ENCODE measurements at regions not wholly inside any gene's neighbourhood (a gene's known extent, or its start where the extent isn't known, plus 50 kb on each side); places are given as distances from the start of the nearest gene placed in this dataset.

DNA sequence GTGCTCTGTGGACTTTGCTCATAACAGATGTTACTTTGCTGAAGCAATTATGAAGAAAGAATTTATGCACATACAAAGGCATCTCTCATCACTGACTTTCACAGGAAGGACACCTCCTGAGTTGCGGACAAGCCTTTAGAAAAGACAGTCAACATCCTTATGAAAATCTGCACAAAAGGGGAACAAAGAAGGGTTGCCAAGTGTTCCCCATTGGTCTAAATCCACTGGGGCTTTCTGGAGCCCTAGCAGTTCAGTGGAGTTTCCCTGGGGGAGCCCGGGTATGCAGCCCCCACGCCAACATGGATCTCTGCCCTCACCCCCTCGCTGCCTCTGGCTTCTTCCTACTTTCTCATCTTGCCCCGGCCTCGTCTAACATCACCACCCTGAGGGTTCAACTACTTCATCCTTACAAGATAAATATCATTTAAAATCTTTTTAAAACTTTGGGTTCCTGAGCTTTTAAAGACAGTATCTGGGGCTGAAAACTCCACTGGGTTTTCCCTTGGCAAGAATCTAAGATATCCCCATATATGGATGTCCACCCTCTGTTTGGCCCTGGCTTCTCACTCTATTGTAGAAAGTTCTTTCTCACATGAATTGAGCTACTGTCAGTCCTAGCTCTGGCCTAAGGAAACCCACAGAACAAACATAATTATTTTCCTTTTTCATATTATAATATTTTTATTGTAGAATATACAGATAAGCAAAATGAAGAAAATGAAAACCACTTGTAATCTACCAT lies 207.9 kb upstream of the RGMA start:
- DNase-seq = no peak

GRCh38 chr15:93294896-93295295 lies 205.9 kb upstream of the RGMA start:
- no peak for DNase-seq

GRCh38 chr15:93294066-93294465 lies 205.1 kb upstream of the RGMA start:
- DNase-seq = no peak

DNA sequence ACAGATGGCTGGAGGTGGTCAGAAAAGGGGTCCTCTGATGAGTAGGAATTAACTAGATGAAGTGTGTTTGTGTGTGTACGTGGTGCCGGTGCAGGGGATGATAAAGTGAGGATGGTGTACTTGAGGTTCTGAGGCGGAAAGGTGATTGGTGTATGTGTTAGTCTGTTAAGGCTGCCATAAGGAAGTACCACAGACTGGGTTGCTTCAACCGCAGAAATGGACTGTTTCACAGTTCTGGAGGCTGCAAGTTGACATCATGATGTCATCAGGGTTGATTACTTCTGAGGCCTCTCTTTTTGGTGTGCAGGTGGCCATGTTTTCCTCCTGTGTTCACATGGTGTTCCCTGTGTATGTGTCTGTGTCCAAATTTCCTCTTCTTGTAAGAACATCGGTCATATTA lies 202.4 kb upstream of the RGMA start:
- no peak for DNase-seq

DNA sequence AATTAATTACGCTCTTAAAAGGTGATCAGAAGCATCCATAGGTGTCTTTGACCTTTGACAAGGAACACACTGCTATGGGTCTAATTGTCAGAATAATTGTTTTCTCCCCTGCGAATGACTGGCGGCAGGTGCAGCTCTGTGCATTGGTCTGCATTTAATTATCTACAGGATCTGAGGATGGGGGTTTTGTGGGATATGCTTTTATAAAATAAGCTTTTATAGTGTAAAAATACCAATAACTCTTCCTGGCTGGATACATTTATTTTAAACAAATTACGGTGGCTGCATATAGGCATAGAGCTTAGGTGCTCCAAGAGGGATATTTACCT lies 201.6 kb upstream of the RGMA start:
- no peak for DNase-seq

DNA sequence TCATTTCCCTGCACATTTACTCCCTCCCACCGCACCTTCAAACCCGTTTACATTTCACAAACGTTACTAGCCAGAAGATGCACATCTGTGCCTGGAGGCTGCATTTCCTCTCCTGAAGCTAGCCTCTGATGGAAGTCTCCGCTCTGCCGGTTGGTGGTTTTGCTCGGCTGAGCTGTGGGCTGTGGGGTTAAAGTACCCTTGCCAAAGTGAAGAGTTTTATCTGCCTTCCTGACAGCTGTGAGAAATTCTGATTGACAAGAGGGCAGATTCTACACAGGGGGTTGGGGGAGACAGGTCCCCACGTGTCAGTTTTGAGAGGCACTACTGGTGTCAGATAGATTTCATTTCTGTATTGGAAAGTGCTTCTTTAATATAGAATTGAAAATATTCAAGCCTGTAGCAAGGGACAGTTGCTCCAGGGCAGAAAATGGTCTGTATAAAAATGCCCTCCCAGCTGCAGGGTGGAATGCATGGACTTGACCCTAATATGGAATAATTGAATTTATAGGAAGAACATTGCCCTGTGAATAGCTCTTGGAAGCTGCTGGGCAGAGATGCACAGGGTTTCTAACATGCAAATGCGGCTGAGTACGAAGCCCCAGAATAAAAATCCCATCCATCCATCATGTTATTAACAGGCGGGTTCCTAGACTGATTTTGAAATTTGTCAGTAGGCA lies 201.1 kb upstream of the RGMA start:
- no peak for DNase-seq

DNA sequence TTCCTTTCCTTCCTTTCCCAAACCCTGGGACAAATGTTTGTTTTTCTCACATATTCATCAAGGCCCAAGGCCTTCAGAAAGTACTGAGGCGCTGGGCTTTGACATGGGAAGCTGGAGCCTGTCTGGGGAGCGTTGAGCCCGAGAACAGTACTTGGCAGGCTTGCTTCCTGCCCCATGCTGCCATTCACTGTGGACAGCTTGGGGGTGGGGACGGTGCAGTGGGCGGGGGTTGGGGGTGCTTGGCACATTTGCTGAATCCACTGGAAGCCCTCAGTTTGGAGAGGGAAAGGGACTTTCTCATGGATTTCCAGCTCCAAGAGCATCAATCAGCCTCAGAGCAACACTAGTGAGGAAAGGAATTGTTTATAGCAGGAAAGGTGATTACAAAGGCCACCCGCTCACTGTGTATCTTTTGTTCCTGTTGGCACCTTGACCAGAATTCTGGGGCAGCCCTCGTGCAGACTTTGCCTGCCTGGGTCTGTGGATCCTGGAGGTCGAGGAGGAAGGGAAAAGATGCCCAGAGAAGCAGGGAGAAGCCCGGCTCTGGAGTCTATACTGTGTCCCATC lies 199.8 kb upstream of the RGMA start:
- DNase-seq = no peak

DNA sequence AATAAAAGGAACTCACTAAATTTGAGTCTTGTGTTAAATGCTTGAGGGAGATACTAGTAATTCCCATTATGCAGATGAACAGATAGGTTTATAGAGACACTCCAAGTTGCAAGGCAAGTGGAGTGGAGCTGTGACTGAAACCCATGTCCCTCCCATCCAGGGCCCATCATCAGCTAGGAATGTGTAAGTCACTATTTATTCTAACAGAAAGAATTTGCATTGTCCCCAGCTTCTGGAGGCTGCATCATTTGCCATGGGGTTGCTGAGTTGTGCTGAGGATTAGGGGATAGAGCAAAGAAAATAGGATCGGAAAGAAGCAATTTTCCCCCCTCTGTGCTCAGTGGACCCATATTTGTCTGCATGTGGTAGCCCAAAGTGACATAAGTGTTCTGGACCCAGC lies 197.4 kb upstream of the RGMA start:
- DNase-seq = no peak

DNA sequence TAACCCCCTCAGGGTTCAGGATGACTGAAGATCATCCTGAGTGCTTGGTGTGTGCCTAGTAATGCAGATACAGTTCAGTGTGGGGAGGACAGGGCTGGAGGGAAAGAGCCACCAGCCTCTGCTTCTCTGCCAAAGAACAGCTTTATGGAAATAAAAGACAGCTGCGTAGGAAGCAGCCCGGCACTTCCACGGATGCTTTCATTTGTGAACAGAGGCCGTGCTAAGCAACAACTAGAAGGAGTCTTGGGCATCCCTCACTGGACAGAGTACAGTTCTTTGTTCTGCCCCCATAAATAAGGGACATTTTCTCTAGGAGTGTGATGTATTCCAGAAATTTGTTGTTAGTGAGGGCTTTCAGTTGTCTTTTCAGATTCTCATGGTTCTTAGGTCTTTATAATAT lies 194.8 kb upstream of the RGMA start:
- no peak for DNase-seq

DNA sequence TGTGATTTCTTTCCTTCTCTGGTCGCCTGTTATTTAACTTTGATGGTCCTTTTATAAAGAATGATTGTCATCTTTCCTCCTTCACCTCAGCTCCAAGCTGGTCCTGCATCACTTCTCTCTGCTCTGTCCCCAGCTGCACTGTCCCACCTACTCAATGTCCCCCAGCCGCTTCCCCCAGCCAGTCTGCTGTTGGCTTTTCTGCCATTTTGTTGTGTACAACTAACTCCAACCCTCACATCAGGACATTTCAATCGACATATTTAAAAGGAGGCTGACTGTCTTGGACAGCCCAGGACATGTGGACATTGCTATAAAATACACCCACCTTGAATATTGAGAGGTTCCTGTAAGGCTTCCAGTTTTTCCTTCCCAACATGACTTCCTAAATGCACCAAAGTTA lies 193.8 kb upstream of the RGMA start:
- DNase-seq = no peak

DNA sequence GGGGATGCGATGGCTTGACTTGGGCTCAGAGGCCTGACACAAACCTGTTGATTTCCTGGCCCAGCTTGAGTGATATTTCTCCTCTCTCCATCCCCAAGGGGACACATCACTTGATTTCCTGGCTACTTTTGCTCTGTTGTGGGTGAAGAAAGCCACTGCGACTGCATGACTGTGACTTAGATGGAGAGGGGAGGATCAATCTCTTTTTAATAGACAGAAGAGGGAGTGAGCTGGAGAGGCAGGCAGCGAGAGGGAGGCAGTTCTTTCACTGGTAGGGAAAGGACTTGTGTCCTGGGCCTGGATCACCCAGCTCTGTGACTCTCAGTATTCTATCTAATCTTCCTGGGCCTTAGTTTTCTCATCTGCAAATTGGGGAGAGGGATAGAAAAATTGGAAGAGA lies 189.8 kb upstream of the RGMA start:
- DNase-seq = no peak

DNA sequence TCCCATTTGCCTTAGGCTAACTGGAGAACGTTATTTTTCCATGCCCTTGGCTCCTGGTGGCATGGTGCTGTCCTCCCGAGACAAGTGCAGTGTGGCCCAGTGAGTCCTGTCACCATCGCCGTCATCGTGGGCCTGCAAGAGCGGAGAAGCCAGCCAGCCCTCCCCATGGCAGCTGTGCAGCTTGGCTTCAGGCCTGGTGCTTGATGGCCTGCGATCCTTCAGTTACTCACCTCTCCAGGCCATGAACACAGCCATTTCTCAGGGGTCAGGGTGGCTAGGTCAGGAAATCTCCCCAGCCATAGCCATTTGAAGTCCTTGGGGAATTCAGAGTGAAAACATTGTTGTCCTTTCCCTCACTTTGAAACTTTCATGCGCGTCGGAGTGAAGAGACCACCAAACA lies 189.0 kb upstream of the RGMA start:
- DNase-seq = no peak

DNA sequence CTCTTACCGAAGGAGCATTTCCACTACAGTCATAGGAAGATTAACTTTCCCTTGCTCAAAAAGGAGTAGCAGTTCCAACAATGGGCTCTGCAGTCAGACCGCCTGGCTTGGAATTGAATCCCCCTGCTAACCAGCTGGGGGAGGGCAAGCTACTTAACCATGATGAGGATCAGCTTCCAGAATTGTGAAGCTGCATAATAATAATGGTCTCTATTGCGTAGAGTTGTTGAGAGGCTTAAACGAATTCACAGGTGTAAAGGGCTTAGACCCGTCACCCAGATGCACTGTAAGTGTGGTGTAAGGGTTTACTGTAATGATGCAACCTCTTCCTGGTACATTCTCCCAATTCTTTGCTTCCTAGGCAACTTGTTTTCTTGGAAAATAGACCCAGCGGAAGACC lies 185.2 kb upstream of the RGMA start:
- no peak for DNase-seq

GRCh38 chr15:93271871-93272270 lies 182.9 kb upstream of the RGMA start:
- no peak for DNase-seq

DNA sequence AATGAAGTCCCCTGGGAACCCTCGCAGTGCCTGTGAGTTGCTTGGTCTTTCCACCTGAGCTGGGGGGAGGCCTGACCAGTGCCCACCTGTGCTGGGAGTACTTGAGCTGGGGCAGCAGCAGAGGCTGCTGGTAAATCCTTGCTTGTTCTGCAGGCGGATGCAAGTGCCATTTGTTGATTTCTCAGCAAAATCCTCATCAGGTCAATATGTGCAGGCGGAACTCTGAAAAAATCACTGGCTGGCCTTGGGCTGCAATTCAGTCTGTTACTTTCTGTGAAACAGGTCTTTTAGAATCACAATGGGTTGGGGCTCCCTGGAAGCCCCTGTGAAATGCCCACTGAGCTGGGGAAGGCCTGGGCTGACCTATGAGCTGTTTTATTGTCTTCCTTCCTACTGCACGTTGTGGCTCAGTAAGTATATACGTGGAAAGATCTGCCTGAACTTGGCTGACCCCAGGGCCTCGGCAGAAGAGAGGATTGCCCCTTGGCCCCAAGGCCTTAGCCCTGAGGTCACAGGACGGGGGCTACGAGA lies 182.0 kb upstream of the RGMA start:
- DNase-seq = no peak

DNA sequence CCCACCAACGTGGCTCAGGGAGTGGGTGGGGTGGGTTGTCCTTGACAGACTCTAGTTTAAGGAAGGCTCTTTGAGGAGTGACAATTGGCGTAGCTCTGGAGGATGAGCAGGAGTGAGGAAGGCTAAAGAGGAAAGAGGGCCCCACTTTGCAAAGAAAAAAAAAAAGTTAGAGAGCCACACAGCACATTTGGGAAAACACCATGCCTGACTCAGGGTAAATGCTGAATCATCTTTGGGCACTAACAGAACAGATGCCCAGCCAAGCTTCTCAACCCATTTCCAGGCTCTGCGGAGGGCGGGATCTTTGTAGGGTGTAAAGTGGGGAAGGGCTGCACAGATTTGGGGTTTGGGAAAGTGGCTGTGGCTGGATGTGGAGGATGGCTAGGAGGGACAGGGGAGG lies 179.1 kb upstream of the RGMA start:
- no peak for DNase-seq

- DNase-seq = no peak
Observed at GRCh38 chr15:93266291-93266690, 177.3 kb upstream of the RGMA start.

GRCh38 chr15:93265111-93265556 lies 176.1 kb upstream of the RGMA start:
- DNase-seq = no peak

- no peak for DNase-seq
Observed at GRCh38 chr15:93261845-93262244, 172.8 kb upstream of the RGMA start.

- DNase-seq = no peak
Observed at GRCh38 chr15:93257920-93258319, 168.9 kb upstream of the RGMA start.

DNA sequence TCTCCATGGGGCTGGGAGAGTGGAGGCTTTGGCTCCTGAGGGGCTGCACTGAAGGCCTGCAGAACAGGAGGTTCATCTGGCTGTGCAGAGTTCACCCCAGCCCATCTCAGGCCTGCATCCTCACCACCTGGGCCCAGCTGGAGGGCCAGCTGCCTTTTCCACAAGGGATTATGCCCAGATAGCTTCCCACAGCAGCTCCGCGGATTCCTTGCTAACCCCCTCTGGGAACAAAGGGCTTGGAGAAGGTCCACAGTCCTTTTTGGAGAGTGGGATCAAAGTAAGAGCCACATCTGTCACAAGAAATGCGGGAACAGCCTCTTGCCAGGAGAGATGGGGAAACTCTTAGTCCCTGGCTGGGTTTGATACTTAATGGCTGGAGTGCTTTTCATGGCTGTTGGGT lies 164.7 kb upstream of the RGMA start:
- DNase-seq = no peak

DNA sequence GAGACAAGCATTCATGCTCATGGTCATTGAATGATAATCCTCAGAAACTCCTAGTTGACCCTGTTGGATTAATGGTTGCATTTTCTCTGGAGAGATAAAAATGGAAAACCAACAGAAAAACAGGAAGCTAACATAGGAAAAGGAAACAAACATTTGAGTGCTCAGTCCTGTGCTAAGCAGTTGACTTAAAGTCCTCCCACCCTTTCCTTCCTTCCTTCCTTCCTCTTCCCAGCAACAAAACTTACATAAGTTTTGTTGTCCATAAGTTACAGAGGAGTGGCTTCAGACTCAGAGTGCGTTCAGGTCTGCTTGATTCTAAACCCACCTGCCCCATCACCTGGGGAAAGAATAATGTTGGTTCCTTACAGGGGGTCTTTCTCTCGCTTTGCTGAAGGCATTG lies 163.8 kb upstream of the RGMA start:
- no peak for DNase-seq

DNA sequence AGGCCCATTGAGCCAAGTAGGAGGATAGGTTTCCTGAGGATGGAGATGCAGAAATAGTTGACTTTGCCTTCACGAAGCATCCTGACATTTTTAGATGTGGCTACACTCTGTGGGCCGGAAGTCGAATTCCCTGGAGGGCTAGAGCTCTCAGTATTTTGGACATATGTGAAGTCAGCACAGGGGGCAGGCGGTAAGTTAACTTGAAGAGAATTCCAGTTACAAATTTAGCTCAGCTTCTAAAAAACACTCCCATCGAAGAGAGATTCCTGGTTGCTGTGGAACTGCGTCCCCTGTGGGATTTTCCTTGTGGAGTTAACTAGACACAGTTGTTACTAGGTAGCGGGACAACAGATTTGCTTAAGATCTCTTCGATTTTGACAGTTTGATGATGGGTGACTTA lies 161.9 kb upstream of the RGMA start:
- DNase-seq = no peak

DNA sequence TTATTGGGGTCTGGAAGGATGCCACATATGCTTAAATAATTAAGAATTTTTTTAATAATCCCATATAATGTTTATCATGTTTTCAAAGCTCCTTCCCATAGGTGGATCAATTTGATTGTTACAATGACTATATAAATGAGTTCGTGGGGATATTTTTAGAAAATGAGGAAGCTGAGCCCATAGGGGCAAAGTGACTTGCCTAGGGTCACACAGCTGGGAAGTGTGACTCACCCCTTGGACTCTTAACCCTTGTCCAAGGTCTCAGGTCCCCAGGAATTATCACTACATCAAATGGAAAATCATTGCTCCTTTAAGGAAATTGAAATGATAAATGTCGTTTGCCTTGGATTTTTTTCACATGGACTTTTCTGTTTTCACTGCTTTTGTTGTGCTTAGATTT lies 161.2 kb upstream of the RGMA start:
- no peak for DNase-seq

Measured in CD4-positive, alpha-beta T cell treated with Interleukin-6 for 4 hours (primary cell).